Small intestine (tissue), 7 donors: ENCODE measurements at regions not wholly inside any gene's neighbourhood (a gene's known extent, or its start where the extent isn't known, plus 50 kb on each side); places are given as distances from the start of the nearest gene placed in this dataset.
A peak's percentile ranks its signal among the peaks of the same experiment; 100 is the strongest.

Experiments used
- DNase-seq, 2 donors: peaks; one replicate each; pipeline versions ENCODE4 v3.0.0 to v3.0.0-alpha.2; 2013
- FAIRE-seq: peaks from 2 replicates; lab custom pipeline; 2012; peaks lifted over from hg19 to GRCh38; lab: Jason Lieb, UNC
- H3K27ac ChIP-seq, 3 donors: one replicate each; pipeline ENCODE4 v1.5.1; 2013; ENCODE audit warnings: low read length in 2 of 3, mild to moderate bottlenecking in 2 of 3, control low read depth in 1 of 3, inconsistent platforms in 1 of 3, low read depth in 1 of 3, moderate library complexity in 1 of 3
- H3K27me3 ChIP-seq, 3 donors: one replicate each; pipeline ENCODE4 v1.6.1; 2013; ENCODE audit warnings: low read length in 3 of 3, inconsistent platforms in 1 of 3; ENCODE audit not compliant: control insufficient read depth in 3 of 3, insufficient read depth in 3 of 3
- H3K36me3 ChIP-seq, 3 donors: one replicate each; pipeline ENCODE4 v1.6.1; 2013; ENCODE audit warnings: low read length in 3 of 3, inconsistent platforms in 1 of 3, low read depth in 1 of 3, mild to moderate bottlenecking in 1 of 3, moderate library complexity in 1 of 3; ENCODE audit not compliant: control insufficient read depth in 3 of 3, insufficient read depth in 2 of 3
- H3K4me1 ChIP-seq, 3 donors: one replicate each; pipeline ENCODE4 v1.6.1; 2013; ENCODE audit warnings: low read length in 2 of 3, inconsistent platforms in 1 of 3, low read depth in 1 of 3, mild to moderate bottlenecking in 1 of 3, moderate library complexity in 1 of 3; ENCODE audit not compliant: control insufficient read depth in 3 of 3, insufficient read depth in 2 of 3
- H3K4me3 ChIP-seq, 3 donors: one replicate each; pipeline ENCODE4 v1.5.1; 2013; ENCODE audit warnings: low read length in 3 of 3, control low read depth in 1 of 3, inconsistent platforms in 1 of 3, low read depth in 1 of 3, mild to moderate bottlenecking in 1 of 3, moderate library complexity in 1 of 3
- H3K9me3 ChIP-seq, 2 donors: one replicate each; pipeline ENCODE4 v1.6.1; 2013; ENCODE audit warnings: low read depth in 1 of 2, low read length in 1 of 2; ENCODE audit not compliant: control insufficient read depth in 2 of 2, insufficient read depth in 1 of 2
- WGBS, 3 donors: extraction: QIAGEN DNeasy Blood & Tissue Kit; methylation state at CpG; one replicate each; pipeline ENCODE4 v1.1.7; 2013; 5-methylcytosine and 5-hydroxymethylcytosine counted together
- donor health status: healthy with polysubstance abuse.
- donor health status: control.
- donor health status: control.
- donor health status: Bipolar disorder and iron deficiency.
- donor health status: healthy.

GRCh38 chr21:15199414-15200383, 134.9 kb upstream of the NRIP1 start:
- 76 to 91% (median 84%) methylated on average over 8 of the region's 8 CpGs for WGBS, 3 donors
- peaks cover 4 to 15% (median 5%) of the 10 kb centered on the region in 3 donors for H3K4me1 ChIP-seq
- no peaks in the 10 kb centered on the region for H3K9me3 ChIP-seq
- H3K36me3 ChIP-seq, result no peaks in the 10 kb centered on the region
- no peaks in the 10 kb centered on the region for H3K27me3 ChIP-seq
- no peak for FAIRE-seq
- H3K4me3 ChIP-seq, result no peak overlapping the region
- no peak for DNase-seq
- H3K27ac ChIP-seq, result no peak overlapping the region

DNA sequence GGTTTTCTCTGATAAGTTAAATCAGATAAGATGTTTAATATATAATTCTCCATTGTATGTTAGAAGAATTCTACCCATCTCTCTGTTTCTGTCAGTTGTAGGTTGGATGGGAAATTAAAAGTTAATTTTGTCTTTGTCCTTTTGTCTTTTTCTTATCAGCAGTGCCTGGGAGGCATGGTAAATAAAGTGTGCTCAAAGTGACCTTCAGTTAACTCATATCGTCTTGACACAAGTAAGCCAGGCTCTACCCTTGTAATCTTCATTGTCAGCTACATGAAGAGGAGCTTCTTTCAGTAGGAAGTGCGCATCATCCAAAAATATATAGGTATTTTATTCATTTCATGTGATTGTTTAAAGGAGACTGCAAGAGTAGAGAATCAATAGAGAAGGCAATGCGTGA, 138.9 kb upstream of the NRIP1 start:
- no peaks in the 10 kb centered on the region for H3K27me3 ChIP-seq
- DNase-seq (no peak), FAIRE-seq (no peak)
- no peak overlapping the region for H3K4me3 ChIP-seq
- WGBS, 3 donors, result 64 to 79% (median 72%) methylated on average over 3 of the region's 3 CpGs
- H3K4me1 ChIP-seq, result peaks cover 0 to 4% (median 0%) of the 10 kb centered on the region in 3 donors
- no peaks in the 10 kb centered on the region for H3K36me3 ChIP-seq
- no peak overlapping the region for H3K27ac ChIP-seq
- peaks cover 0 to 4% of the 10 kb centered on the region in 2 donors for H3K9me3 ChIP-seq

DNA sequence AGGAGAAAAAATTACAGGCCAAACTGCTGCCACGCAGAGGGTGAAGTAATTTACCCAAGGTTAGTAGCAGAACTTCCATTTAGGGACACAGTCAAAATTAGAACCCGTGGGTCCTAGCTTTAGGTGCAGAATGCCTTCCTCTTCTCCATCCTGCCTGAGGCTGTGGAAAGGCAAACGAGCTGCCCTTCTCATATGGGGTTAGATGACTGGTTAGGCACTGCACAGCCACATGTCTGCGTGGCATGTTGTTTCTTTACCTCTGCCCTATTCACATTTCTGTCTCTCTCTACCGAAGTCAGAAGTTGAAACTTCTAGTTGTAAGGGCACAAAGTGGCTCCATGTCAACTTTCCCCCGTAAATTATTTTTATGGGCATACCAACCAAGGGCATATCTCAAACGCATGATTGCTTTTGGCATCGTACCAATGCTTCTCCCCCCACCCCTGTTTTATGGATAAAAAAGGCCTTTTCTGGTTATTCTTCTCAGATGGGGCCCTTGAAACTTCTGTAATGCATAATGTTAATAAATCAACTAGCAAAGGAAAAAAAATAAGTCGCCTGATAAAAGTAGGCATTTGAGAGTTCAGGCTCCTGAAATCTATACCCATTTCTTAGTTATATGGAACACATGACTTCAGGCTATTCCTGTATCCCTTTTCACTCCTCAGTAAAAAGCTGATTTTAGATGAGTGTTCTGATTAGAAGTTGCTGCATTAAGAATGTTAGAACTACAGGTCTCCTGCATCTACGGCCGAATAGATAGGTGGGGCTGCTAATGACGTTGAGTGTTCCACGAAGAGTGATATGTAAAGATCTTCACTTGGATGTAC, 139.6 kb upstream of the NRIP1 start:
- Histone ChIP-seq H3K27ac (no peak overlapping the region), H3K27me3 (no peaks in the 10 kb centered on the region), H3K4me1 (peaks cover 0 to 4% (median 0%) of the 10 kb centered on the region in 3 donors), H3K9me3 (peaks cover 0 to 4% of the 10 kb centered on the region in 2 donors), H3K4me3 (no peak overlapping the region), H3K36me3 (no peaks in the 10 kb centered on the region)
- WGBS, 3 donors, result 65 to 74% (median 70%) methylated on average over 13 of the region's 13 CpGs
- no peak for FAIRE-seq
- no peak for DNase-seq

- Histone ChIP-seq H3K4me3 (no peak overlapping the region), H3K9me3 (peaks cover 0 to 4% of the 10 kb centered on the region in 2 donors), H3K4me1 (peaks cover 0 to 4% (median 0%) of the 10 kb centered on the region in 3 donors), H3K36me3 (no peaks in the 10 kb centered on the region), H3K27me3 (no peaks in the 10 kb centered on the region), H3K27ac (no peak overlapping the region)
- FAIRE-seq (no peak), DNase-seq (no peak)
- 94 to 97% (median 95%) methylated on average over 4 of the region's 4 CpGs for WGBS, 3 donors
Measured at GRCh38 chr21:15204970-15205286, 140.1 kb upstream of the NRIP1 start.

DNA sequence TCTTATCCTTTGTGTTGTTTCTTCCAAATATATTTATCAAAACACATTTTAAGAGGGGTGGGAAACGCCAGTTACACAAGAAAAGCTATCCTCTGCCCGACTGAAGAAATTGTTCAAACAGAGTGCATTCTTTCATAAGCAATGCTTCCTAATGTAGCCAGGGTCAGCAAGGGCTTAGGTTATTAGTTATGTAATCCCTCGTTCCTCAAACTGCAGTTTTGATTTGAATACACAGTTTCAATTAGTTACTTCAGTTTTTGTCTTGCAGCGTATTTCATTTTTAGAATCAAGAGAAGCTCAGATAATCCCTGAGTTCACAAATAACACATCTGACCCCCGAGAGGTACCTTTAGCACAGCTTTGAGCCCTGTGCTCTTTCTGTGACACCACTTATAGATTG, 141.7 kb upstream of the NRIP1 start:
- H3K4me1 ChIP-seq, result peaks cover under 1 to 5% (median 2%) of the 10 kb centered on the region in 3 donors
- DNase-seq, result no peak
- WGBS, 3 donors, result 65 to 84% (median 73%) methylated on average over 5 of the region's 5 CpGs
- no peak overlapping the region for H3K27ac ChIP-seq
- H3K4me3 ChIP-seq, result no peak overlapping the region
- no peaks in the 10 kb centered on the region for H3K36me3 ChIP-seq
- H3K27me3 ChIP-seq, result no peaks in the 10 kb centered on the region
- FAIRE-seq, result no peak
- H3K9me3 ChIP-seq, result peaks cover 0 to 4% of the 10 kb centered on the region in 2 donors

DNA sequence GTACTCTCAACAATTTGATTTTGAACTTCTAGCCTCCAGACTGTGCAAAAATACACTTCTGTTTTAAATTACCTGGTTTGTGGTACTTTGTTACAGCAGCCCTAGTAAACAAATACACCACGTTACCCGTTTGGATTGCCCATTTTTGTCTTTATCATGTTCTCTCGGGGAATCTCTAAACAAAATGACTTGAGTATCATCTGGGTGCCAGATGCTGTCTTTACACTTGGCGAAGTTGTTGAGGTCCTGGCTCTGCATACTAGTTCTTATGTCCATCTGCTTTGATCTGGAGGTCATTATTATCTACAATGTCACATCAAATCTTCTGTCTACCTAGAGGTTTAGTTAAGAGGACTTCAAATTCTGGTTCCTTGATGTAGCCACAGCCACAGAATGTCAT, 142.4 kb upstream of the NRIP1 start:
- H3K9me3 ChIP-seq, result peaks cover 0 to 4% of the 10 kb centered on the region in 2 donors
- H3K4me1 ChIP-seq, result peaks cover 2 to 7% (median 3%) of the 10 kb centered on the region in 3 donors
- H3K27me3 ChIP-seq, result no peaks in the 10 kb centered on the region
- H3K4me3 ChIP-seq, result no peak overlapping the region
- no peaks in the 10 kb centered on the region for H3K36me3 ChIP-seq
- DNase-seq (no peak), FAIRE-seq (no peak)
- no peak overlapping the region for H3K27ac ChIP-seq
- 88 to 96% (median 95%) methylated on average over 4 of the region's 4 CpGs for WGBS, 3 donors

- WGBS, 3 donors, result 77 to 87% (median 81%) methylated on average over 13 of the region's 13 CpGs
- Histone ChIP-seq H3K27ac (no peak overlapping the region), H3K4me3 (no peak overlapping the region), H3K27me3 (no peaks in the 10 kb centered on the region), H3K4me1 (peaks cover 2 to 7% (median 3%) of the 10 kb centered on the region in 3 donors), H3K36me3 (no peaks in the 10 kb centered on the region), H3K9me3 (peaks cover 0 to 4% of the 10 kb centered on the region in 2 donors)
- DNase-seq (peak in 1 of 2 donors; percentile 7), FAIRE-seq (no peak)
Measured at GRCh38 chr21:15207635-15208370, 143.0 kb upstream of the NRIP1 start.

- Histone ChIP-seq H3K27me3 (no peaks in the 10 kb centered on the region), H3K4me1 (peaks cover 2 to 7% (median 3%) of the 10 kb centered on the region in 3 donors), H3K4me3 (no peak overlapping the region), H3K9me3 (peaks cover 0 to 4% of the 10 kb centered on the region in 2 donors), H3K36me3 (no peaks in the 10 kb centered on the region), H3K27ac (no peak overlapping the region)
- DNase-seq (no peak), FAIRE-seq (no peak)
- 89 to 95% (median 92%) methylated on average over 4 of the region's 4 CpGs for WGBS, 3 donors
Measured at GRCh38 chr21:15208786-15209185, 144.0 kb upstream of the NRIP1 start.
